LNCaP clone FGC (cell line): ENCODE measurements at regions not wholly inside any gene's neighbourhood (a gene's known extent, or its start where the extent isn't known, plus 50 kb on each side); places are given as distances from the start of the nearest gene placed in this dataset.

Experiments used
- DNase-seq: peaks from one replicate; pipeline ENCODE4 v3.0.0-alpha.2; 2011; ENCODE audit warnings: low read depth
- H3K4me3 ChIP-seq: 2 replicates; pipeline ENCODE4 v1.5.1; 2011; ENCODE audit warnings: mild to moderate bottlenecking, low read depth, low read length, control low read depth
- CTCF ChIP-seq: IDR thresholded peaks from 2 replicates; pipeline ENCODE4 v1.5.1; 2012; ENCODE audit warnings: mild to moderate bottlenecking; ENCODE audit not compliant: control insufficient read depth, insufficient read depth; ENCODE audit errors: extremely low read depth

- no peak for DNase-seq
- TF ChIP-seq CTCF: no peak
- no peak overlapping the region for H3K4me3 ChIP-seq
These were observed 65.7 kb upstream of the MED13 start for GRCh38 chr17:62130739-62131138.

- DNase-seq: no peak
- no peak overlapping the region for H3K4me3 ChIP-seq
- no peak for TF ChIP-seq CTCF
These were observed 61.2 kb upstream of the MED13 start for GRCh38 chr17:62126292-62126691.

- no peak for DNase-seq
- H3K4me3 ChIP-seq: no peak overlapping the region
- no peak for TF ChIP-seq CTCF
These were observed 60.2 kb upstream of the MED13 start for GRCh38 chr17:62125307-62125706.

- DNase-seq: no peak
- H3K4me3 ChIP-seq: no peak overlapping the region
- no peak for TF ChIP-seq CTCF
These were observed 56.1 kb upstream of the MED13 start for GRCh38 chr17:62121025-62121730.

GRCh38 chr17:62119373-62119772 lies 54.3 kb upstream of the MED13 start:
- DNase-seq: no peak
- H3K4me3 ChIP-seq: no peak overlapping the region
- no peak for TF ChIP-seq CTCF
